HCT116 (cell line): ENCODE measurements at regions not wholly inside any gene's neighbourhood (a gene's known extent, or its start where the extent isn't known, plus 50 kb on each side); places are given as distances from the start of the nearest gene placed in this dataset.
"Not testable (repeated sequence)": the region's sequence is repeated elsewhere in the genome, so short reads cannot be mapped to it uniquely, and the experiment has no call there.

ENCODE experiments used
- ATAC-seq: fragments of 200-7000 bp; cut with Tn5 transposase; 2 replicates; pipeline ENCODE4 v1.9.1; 2020; ENCODE audit warnings: mild to moderate bottlenecking, moderate library complexity
- BruUV-seq: library from RNA; stranded (reverse); fragments of 400-500 nt; replicated peaks from 2 replicates; lab custom pipeline; 2021; lab: Mats Ljungman, UMichigan
- CTCF ChIA-PET: fragments of 300-600 bp; sonication (Branson Sonifier 250); formaldehyde crosslinking; loops from one replicate; lab custom pipeline; 2021; ENCODE audit warnings: antibody characterized with exemption; lab: Charles Lee
- POLR2A ChIA-PET: fragments of 300-600, 350-600 bp; sonication (Branson Sonifier 250); formaldehyde crosslinking; loops from one replicate; lab custom pipeline; 2021; ENCODE audit warnings: antibody characterized with exemption; lab: Charles Lee
- RAD21 ChIA-PET, 2 experiments: fragments of 300-600 bp; sonication (Branson Sonifier 250); formaldehyde crosslinking; loops; one replicate each; lab custom pipeline; 2023; ENCODE audit warnings: low total read pairs in 2 of 2; ENCODE audit not compliant: uncharacterized antibody in 2 of 2, unreplicated experiment in 2 of 2, low non-redundant PET in 1 of 2; lab: Charles Lee
- DNase-seq: peaks from one replicate; pipeline ENCODE4 v3.0.0-alpha.2; 2010; ENCODE audit warnings: low read depth, low spot score
- H2AFZ ChIP-seq: fragments of 200-600 bp; shearing (Covaris generic), sonication (generic); 2 replicates; pipeline ENCODE4 v1.6.1; 2017; ENCODE audit warnings: low read depth, mixed run types, mixed read lengths, antibody characterized with exemption, low read length; ENCODE audit not compliant: poor library complexity, severe bottlenecking
- H3K27ac ChIP-seq: 2 replicates; pipeline ENCODE4 v1.5.1; 2012; ENCODE audit warnings: low read depth, low read length
- H3K27me3 ChIP-seq: fragments of 200-600 bp; sonication (generic); 2 replicates; pipeline ENCODE4 v1.6.1; 2016; ENCODE audit warnings: mixed run types, low read length, mixed read lengths; ENCODE audit not compliant: insufficient read depth
- H3K36me3 ChIP-seq, 2 experiments: fragments of 200-500 bp in 1 of 2; fragments of 200-600 bp in 1 of 2; sonication (Bioruptor generic) in 1 of 2; sonication (generic) in 1 of 2; 2 replicates each; pipeline versions ENCODE4 v1.5.1 to v1.6.1; 2014 to 2016; ENCODE audit warnings: low read length in 2 of 2, inconsistent platforms in 1 of 2, mixed read lengths in 1 of 2, mixed run types in 1 of 2; ENCODE audit not compliant: insufficient read depth in 2 of 2, control insufficient read depth in 1 of 2
- H3K4me1 ChIP-seq, 2 experiments: fragments of 200-600 bp in 1 of 2; sonication (generic) in 1 of 2; 2 replicates each; pipeline versions ENCODE4 v1.5.1 to v1.6.1; 2012 to 2017; ENCODE audit warnings: low read length in 2 of 2, inconsistent platforms in 1 of 2, mild to moderate bottlenecking in 1 of 2, mixed read lengths in 1 of 2, mixed run types in 1 of 2, moderate library complexity in 1 of 2; ENCODE audit not compliant: insufficient read depth in 2 of 2, control insufficient read depth in 1 of 2
- H3K4me2 ChIP-seq: fragments of 200-600 bp; sonication (generic); 2 replicates; pipeline ENCODE4 v1.6.1; 2017; ENCODE audit warnings: mixed run types, low read length, mixed read lengths
- H3K4me3 ChIP-seq, 2 experiments: fragments of 200-600 bp in 1 of 2; sonication (generic) in 1 of 2; replicated peaks in 1 of 2; 2 replicates each; pipeline ENCODE4 v1.5.1; 2011 to 2016; ENCODE audit warnings: low read length in 2 of 2, control low read depth in 1 of 2, low read depth in 1 of 2, mild to moderate bottlenecking in 1 of 2, mixed read lengths in 1 of 2, mixed run types in 1 of 2
- H3K79me2 ChIP-seq: fragments of 200-600 bp; sonication (generic); 2 replicates; pipeline ENCODE4 v1.6.1; 2017; ENCODE audit warnings: mild to moderate bottlenecking, mixed run types, low read length, moderate library complexity, mixed read lengths; ENCODE audit not compliant: insufficient read depth
- H3K9ac ChIP-seq: fragments of 200-600 bp; sonication (generic); 2 replicates; pipeline ENCODE4 v1.6.1; 2016; ENCODE audit warnings: low read length, mixed read lengths
- H3K9me2 ChIP-seq: fragments of 200-600 bp; sonication (generic), shearing (Covaris generic); 2 replicates; pipeline ENCODE4 v1.6.1; 2017; ENCODE audit warnings: mixed run types, mild to moderate bottlenecking, moderate library complexity; ENCODE audit not compliant: insufficient read depth
- H3K9me3 ChIP-seq, 2 experiments: fragments of 200-500 bp in 1 of 2; fragments of 200-600 bp in 1 of 2; sonication (Bioruptor generic) in 1 of 2; sonication (generic) in 1 of 2; 2 replicates each; pipeline ENCODE4 v1.6.1; 2014 to 2017; ENCODE audit warnings: low read length in 2 of 2, mixed read lengths in 2 of 2, inconsistent platforms in 1 of 2, low read depth in 1 of 2, mild to moderate bottlenecking in 1 of 2, mixed run types in 1 of 2, moderate library complexity in 1 of 2; ENCODE audit not compliant: control insufficient read depth in 1 of 2, insufficient read depth in 1 of 2
- H4K20me1 ChIP-seq: fragments of 200-600 bp; sonication (generic), shearing (Covaris generic); 2 replicates; pipeline ENCODE4 v1.6.1; 2017; ENCODE audit warnings: mixed run types, mild to moderate bottlenecking, moderate library complexity; ENCODE audit not compliant: insufficient read depth
- intact Hi-C: fragments of 100-400 bp; cut with micrococcal nuclease; formaldehyde crosslinking; loops from 2 replicates; pipeline ENCODE4 v1.10.0; 2022

DNA sequence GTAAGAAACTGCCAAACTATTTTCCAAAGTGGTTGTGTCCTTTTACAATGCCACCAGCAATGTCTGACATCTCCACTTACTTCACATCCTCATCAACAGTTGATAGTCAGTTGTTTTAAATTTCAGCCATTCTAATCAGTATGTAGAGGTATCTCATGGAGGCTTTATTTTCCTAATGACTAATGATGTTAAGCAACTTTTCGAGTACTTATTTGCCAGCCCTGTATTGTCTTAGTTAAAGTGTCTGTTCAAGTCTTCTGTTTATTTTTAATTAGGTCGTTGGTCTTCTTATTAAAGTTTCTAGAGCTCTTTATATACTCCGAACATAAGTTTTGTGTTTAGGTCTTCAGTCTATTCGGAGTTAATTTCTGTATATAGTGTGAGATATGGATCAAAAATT lies 54.9 kb upstream of the NBPF12 start:
- POLR2A ChIA-PET, H3K4me2 ChIP-seq, H3K79me2 ChIP-seq, H3K9ac ChIP-seq, intact Hi-C loops, H3K4me1 ChIP-seq, H3K27ac ChIP-seq, H2AFZ ChIP-seq, H4K20me1 ChIP-seq, H3K9me2 ChIP-seq, BruUV-seq, H3K4me3 ChIP-seq, H3K36me3 ChIP-seq, H3K9me3 ChIP-seq, CTCF ChIA-PET, H3K27me3 ChIP-seq, ATAC-seq, DNase-seq, RAD21 ChIA-PET: not testable (repeated sequence)

- ATAC-seq, BruUV-seq, intact Hi-C loops, H3K4me1 ChIP-seq, CTCF ChIA-PET, H4K20me1 ChIP-seq, H3K27ac ChIP-seq, H3K9me2 ChIP-seq, H3K4me3 ChIP-seq, H2AFZ ChIP-seq, DNase-seq, H3K27me3 ChIP-seq, POLR2A ChIA-PET, H3K36me3 ChIP-seq, H3K9me3 ChIP-seq, H3K9ac ChIP-seq, H3K79me2 ChIP-seq, RAD21 ChIA-PET, H3K4me2 ChIP-seq: not testable (repeated sequence)
These were observed 57.0 kb upstream of the NBPF12 start for GRCh38 chr1:146881096-146881495.

DNA sequence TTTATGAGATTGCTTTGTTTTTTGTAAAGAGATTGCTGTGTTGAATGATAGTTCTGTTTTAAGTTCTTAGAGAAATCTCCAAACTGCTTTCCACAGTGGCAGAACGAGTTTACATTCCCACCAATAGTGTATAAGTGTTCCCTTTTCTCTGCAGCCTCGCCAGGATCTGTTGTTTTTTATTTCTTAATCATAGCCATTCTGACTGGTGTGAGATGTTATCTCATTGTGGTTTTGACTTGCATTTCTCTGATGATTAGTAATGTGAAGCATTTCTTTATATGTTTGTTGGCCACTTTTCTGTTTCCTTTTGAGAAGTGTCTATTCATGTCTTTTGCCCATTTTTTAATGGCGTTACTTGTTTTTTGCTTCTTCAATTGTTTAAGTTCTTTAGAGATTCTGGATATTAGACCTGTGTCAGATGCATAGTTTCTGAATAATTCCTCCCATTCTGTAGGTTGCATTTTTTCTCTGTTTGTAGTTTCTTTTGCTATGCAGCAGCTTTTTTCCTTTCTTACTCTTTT lies 74.3 kb upstream of the NBPF12 start:
- RAD21 ChIA-PET, ATAC-seq, POLR2A ChIA-PET, H2AFZ ChIP-seq, DNase-seq, intact Hi-C loops, H3K9me3 ChIP-seq, H3K27me3 ChIP-seq, H3K4me3 ChIP-seq, CTCF ChIA-PET, H3K36me3 ChIP-seq, BruUV-seq, H3K4me2 ChIP-seq, H3K9me2 ChIP-seq, H3K4me1 ChIP-seq, H3K79me2 ChIP-seq, H3K9ac ChIP-seq, H4K20me1 ChIP-seq, H3K27ac ChIP-seq: not testable (repeated sequence)
